LNCAP (cell line): ENCODE measurements at regions not wholly inside any gene's neighbourhood (a gene's known extent, or its start where the extent isn't known, plus 50 kb on each side); places are given as distances from the start of the nearest gene placed in this dataset.

ENCODE experiments used
- CTCF ChIP-seq: fragments of 450-650 bp; IDR thresholded peaks from 2 replicates; pipeline ENCODE4 v1.5.1; 2017; ENCODE audit warnings: mild to moderate bottlenecking

- no peak for TF ChIP-seq CTCF
These were observed 384.7 kb downstream of the MFSD1 start for GRCh38 chr3:159186581-159186980.

GRCh38 chr3:159187232-159187631 is 385.4 kb downstream of the MFSD1 start:
- no peak for TF ChIP-seq CTCF

- no peak for TF ChIP-seq CTCF
These were observed 385.9 kb downstream of the MFSD1 start for GRCh38 chr3:159187706-159188105.

- no peak for TF ChIP-seq CTCF
These were observed 388.3 kb downstream of the MFSD1 start for GRCh38 chr3:159189994-159190669.

- TF ChIP-seq CTCF = no peak
These were observed 389.6 kb downstream of the MFSD1 start for GRCh38 chr3:159191447-159191846.

- no peak for TF ChIP-seq CTCF
These were observed 394.5 kb downstream of the MFSD1 start for GRCh38 chr3:159196359-159196758.

GRCh38 chr3:159200176-159200575 is 398.3 kb downstream of the MFSD1 start:
- no peak for TF ChIP-seq CTCF

- TF ChIP-seq CTCF = no peak
These were observed 406.2 kb downstream of the MFSD1 start for GRCh38 chr3:159208050-159208449.
